ENCODE measurements at regions not wholly inside any gene's neighbourhood (a gene's known extent, or its start where the extent isn't known, plus 50 kb on each side); places are given as distances from the start of the nearest gene placed in this dataset.

- TF ChIP-seq CTCF (conservative IDR thresholded peaks at IDR 0.05; ENCODE audit: low read length) (no peak), EZH2phosphoT487 (IDR thresholded peaks at IDR 0.05; ENCODE audit: borderline replicate concordance) (no peak)
Observed at GRCh38 chr3:84820126-84820525, 138.7 kb upstream of the CADM2 start.
